GM21576 (cell line): ENCODE measurements at regions not wholly inside any gene's neighbourhood (a gene's known extent, or its start where the extent isn't known, plus 50 kb on each side); places are given as distances from the start of the nearest gene placed in this dataset.
"Not testable (repeated sequence)": the region's sequence is repeated elsewhere in the genome, so short reads cannot be mapped to it uniquely, and the experiment has no call there.

Experiments
- ATAC-seq: cut with Tn5 transposase; IDR thresholded peaks from one replicate; pipeline ENCODE4 v1.9.1; 2021; ENCODE audit warnings: mild to moderate bottlenecking, moderate library complexity; ENCODE audit not compliant: unreplicated experiment

DNA sequence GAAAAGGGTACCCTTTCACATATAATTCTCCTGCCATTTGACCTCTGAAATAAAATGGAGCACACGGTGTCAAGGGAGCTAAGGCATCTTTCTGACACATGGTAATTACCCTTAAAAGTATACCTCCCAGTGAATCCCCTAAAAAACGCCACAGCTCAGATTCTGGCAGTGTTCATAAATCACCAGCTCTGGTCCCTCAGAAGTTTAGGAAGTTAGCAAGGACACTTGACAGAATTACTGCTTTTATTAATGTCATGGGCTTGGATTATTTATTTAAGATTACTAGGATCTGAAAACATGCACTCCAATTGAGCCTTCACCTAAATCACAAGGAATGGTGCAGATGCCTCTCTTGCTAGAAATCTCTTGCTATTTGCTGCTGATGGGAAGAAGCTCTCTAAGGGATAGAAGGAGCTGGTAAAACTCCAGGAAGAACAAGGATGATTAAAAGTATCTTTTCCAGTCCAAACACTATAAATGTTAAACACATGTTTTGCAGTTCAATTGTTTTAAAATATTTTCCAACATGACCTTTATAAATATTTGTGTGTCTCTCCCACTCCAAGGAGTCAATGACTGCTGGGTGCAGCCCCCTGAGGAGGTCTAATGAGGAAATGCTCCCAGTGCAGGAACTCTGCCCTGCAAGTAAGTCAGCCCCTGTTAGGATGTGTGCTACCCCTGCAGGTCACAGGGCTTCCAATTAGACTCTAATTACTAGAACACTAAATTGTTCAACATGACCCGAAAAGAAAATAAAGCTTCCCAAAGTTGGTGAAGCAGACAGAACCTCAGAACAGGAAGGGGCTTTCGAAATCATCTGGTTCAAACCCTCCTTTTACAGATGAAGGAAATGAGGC lies 230.3 kb downstream of the TFAP2A start:
- no peak for ATAC-seq

DNA sequence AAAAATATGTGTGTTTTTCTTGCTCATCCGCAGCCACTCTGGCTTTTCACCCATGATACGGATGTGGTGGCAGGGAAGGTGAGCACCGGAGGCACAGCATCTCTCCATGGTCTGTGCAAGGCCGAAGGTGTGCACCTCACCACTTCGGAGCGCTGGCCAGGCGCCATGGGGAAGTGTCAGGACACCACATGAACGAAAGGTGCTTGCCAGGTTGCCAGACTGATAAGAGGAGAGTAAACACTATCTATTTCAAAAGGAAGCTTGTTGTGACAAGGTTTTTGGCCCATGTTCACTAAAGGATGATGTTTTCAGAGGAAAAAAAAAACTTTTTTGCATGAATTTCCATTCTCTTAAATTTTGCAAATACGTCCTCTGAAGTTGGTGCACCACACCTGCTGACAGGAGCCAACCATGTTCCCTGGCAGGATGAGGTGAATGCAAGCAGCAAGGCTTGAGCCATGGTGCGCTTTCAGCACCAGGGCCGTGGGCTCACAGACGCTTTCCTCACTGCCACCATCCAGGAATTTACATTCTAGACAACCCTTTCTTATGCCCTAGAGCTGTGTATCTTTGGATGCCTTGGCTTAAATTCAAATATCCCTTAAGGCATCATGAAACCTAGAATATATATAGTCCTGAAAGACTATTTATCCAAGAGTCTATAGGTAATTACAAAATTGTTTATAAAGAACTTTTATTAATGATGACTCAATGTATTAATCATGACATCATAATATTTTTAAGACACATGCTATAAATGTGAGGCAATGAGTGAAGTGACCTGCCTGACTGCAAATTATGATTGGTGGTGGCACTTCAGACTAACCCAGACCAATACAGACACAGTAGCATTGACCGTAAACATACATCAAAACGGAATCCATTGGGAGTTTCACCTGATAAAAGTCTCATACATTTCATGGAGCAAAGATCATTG lies 234.5 kb downstream of the TFAP2A start:
- no peak for ATAC-seq

DNA sequence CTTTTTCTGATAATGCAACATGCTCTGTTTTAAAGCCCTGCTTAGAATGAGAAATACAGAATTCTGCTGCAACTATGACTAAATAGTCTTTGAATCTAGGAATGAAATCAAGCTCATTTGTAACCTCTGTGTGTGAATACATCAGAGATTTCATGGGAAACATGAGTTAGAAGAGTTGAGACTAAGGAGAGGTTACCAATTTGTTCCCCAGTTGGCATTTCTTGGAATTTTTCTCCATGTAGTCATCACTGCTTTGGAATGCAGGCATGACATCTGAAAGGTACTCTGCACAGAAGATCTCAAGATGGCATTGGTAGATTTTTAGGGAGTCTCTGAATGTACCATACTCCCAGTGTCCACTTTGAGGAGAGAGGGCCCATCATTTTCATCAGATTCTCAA lies 237.2 kb downstream of the TFAP2A start:
- ATAC-seq: no peak

GRCh38 chr6:10175362-10175761 lies 239.5 kb downstream of the TFAP2A start:
- ATAC-seq: no peak

DNA sequence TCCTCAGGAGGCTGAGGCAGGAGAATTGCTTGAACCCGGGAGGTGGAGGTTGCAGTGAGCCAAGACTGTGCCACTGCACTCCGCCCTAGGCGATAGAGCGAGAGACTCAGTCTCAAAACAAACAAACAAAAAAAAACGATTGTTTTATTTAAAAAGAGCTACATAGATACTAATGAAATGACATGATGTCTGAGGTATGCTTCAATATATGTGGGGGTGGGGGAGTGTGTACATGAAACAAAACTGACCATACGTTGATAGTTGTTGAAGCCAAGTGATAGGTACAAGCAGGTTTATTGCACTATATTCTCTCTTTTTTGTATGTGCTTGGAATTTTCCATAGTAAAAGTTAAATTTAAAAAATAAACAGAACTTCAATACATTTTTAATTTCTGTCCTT lies 240.1 kb downstream of the TFAP2A start:
- ATAC-seq: no peak

DNA sequence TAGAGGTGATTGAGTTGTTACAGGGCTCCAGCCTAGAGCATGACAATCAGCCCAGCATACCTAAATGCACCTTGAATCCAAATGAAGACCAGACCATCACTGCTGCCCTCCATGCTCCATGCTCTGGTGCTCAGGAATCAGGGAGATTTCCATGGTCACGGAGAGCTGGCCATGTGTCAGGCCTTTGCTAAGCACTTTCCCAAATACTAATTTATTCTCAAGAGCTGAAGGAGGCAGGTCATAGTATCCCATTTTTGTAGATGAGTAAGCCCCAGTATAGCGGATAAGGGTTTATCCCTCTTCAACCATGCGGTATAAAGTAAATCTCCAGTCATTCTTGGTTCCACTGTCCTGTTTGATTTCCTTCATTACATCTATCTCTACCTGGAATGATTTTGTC lies 240.8 kb downstream of the TFAP2A start:
- no peak for ATAC-seq

- not testable (repeated sequence) for ATAC-seq
Observed at GRCh38 chr6:10171706-10172105, 243.2 kb downstream of the TFAP2A start.

- ATAC-seq: no peak
Observed at GRCh38 chr6:10170816-10171215, 244.1 kb downstream of the TFAP2A start.

DNA sequence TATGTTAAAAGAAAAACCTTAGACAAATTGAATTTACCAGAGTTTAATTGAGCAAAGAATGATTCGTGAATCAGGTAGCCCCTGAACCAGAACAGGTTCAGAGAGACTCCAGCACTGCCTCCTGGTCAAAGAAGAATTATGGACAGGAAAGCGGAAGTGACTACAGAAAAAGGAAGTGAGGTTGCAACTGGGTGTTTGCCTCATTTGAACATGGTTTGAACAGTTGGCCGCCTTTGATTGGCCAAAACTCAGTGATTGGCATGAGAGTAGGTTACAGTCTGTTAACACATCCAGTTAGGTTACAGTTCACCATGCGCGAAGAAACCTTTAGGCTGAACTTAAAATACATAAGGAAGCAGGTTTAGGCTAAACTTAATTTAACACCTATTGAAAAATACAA lies 248.8 kb downstream of the TFAP2A start:
- ATAC-seq: no peak

DNA sequence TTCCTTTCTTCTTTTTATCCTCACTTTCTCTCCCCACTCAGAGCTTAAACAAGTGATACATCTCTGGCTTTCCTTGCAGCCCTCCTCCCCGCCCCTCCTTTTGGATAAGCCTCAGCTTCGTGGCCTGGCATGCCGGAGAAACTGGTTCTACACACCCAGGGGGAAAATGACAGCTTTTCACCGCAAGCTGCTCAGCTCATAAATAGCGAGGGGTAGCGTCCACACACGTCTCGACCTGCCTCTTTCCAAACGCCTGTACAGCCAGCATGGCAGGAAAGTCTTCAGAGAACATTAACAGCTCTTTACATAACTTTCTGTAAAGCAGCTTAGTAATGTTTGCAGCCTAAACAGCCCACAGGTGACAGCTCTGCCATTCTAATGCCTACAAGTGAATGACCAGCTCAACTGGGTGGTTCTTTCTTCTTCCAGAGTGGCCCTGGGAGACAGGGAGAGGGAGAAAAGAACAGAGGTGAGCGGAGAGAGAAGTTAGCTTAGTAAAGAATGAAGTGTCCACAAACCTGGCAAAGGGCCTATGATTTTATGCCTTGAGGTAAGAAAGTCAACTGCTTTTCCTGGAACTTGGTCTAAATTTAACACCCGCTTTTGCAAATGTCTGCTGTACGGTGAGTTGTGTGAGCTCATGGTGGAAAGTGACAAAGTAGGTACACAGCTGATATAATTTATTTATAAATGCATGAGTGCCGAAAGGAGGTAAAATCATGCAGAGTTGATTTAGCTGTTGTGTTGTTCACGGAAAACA lies 251.5 kb downstream of the TFAP2A start:
- ATAC-seq: no peak

- no peak for ATAC-seq
Observed at GRCh38 chr6:10156875-10157274, 258.0 kb downstream of the TFAP2A start.

DNA sequence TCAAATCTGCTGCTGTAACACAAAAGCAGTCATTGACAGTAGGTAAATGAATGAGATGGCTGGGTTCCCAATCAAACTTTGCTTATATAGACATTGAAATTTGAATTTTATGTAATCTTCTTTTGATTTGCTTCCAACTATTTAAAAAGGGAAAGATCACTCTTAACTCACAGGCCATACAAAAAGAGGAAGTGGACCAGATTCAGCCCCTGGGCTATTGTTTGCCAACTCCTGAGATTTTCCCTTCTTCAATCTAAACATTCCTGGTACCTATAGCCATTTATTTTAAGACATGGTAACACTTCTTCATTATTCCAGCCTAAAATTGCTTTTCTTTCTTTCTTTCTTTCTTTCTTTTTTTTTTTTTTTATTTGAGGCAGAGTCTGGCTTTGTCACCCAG lies 260.6 kb downstream of the TFAP2A start:
- no peak for ATAC-seq

GRCh38 chr6:10151144-10151915 lies 263.5 kb downstream of the TFAP2A start:
- ATAC-seq: no peak

DNA sequence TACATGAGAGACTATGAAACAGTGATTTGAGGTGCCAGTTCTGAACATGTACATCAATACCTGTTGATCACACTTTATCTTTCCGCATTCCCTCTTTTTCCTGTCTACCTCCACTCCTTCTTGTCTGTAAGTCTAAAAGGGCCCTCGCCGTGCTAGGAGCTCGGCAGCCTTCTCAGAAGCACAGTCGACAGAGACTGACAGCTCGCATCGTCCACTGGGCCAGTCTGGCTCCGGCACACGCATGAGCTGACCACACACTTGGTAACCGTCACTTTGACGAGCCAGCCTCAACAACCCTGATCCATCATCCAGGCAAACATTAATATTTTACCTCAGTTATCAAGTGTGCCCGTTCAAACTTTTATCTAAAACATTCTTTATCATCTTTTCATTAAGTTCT lies 265.3 kb downstream of the TFAP2A start:
- ATAC-seq: no peak

DNA sequence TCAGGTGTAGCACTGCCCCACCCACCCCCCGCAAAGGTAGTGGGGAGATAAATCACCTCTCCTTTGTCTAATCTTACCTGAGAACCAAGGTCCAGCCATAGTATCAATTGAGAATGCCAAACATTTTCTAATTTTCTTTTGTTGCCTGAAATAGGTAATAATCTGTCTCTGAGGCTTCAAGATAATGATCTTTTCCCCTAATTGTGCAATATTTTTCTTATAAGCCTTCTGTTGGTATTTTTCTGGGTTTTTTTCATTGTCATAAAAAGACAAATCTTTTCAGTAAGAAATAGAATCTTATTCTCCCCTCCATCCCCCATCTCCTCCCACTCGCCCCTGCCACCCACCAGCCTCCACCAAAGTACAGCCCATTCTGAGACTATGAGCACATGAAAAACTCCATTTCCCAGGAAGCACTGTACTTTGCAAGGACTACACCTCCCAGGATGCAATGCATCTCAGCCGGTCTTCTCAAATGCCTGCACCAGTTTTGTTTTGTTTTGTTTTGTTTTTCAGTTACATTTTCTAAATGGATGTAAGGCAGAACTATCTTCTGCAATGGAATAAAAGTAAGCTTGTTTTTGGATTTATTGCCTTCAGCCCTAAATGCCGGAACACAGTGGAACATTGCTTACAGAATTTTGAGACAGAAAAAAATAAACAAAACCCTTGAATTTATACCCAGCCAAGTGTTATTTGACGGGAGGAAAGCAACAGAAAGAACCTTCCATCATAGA lies 268.0 kb downstream of the TFAP2A start:
- ATAC-seq: peak; percentile 99

DNA sequence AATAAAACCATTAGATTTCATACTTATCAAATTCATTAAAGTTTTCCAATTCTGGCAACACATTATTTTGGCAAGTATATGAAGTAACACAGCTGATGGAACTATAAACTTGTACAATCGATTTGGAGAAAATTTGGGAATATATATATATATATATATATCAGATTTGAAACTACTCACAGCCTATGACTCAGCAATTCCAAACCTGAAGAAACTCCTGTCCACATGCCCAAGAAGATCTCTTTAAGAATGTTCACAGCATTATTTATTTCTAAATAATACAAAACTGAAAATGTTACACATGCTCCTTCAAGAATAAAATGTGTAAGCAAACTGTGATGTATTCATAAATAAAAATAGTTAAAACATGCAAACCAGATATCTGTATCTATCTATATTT lies 270.1 kb downstream of the TFAP2A start:
- no peak for ATAC-seq

DNA sequence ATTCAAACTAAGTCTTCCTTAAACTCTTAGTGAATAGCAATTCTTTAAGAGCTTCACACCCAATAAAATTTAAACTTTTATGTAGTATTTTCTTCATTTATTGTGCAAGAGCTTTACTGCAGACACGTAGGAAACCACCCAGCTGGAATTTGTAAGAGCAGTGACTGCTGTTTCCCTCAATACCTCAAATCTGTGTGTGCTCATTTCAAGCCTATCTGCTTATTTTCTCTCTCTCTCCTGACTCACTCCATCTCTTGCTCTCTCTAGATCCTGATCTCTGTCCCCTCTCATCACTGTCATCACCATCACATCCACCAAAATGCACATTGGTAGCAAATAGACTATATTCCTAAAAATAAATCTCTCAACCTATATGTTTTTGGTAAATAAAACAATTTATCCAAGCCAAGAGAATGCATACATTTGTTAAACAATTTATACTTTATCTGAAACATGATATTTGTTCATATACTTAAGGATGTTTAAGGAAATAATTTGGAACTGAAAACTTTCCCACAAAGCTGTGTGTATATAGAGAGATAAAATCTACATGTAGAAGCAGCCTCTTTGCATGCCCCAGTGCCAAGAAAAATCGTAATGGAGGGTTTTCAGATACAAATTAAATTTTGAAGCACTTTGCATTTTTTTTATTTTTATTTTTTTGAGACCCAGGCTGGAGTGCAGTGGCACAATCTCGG lies 273.0 kb downstream of the TFAP2A start:
- no peak for ATAC-seq

DNA sequence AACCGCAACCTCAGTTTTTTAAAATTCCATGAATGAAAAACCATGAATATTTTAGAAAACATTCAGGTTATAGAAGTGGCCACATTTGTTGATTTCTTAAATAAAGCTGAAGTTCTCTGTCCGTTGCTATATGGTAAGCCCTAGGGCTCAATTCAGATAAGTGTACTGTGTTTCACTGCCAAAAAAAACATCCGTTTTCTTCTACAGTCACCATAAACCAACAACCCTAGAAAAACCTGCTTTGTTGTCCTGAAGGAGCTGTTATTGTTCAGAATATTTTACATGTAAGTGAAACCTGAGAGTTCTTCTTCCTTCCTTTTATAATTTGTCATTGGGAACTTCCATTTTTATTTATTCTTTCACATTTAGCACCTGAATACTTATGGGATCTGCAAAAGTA lies 274.1 kb downstream of the TFAP2A start:
- ATAC-seq: no peak

DNA sequence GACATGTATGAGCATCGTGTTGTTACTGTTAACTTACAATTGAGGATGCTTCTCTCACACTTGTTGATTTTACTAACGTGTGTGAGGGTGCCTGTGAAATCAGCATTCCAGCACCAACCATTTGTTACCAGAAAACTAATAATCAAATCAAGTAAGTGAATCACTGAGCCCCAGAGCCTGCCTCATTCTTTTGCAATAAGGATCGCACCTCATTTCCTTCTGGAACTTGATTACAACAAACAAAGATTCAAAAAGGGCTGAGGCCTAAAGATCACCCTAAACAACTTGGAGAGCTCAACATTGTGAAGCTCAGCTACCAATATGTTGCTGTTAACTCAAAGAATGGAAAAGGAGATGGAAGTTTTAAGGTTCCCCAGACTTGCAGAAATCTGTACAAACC lies 274.7 kb downstream of the TFAP2A start:
- no peak for ATAC-seq
